Lower leg skin (tissue), 4 donors: ENCODE measurements at regions not wholly inside any gene's neighbourhood (a gene's known extent, or its start where the extent isn't known, plus 50 kb on each side); places are given as distances from the start of the nearest gene placed in this dataset.

ENCODE experiments used
- DNase-seq, 2 donors: peaks; one replicate each; pipeline ENCODE4 v3.0.0-alpha.2; 2019; ENCODE audit warnings: low spot score in 2 of 2
- H3K4me3 ChIP-seq: fragments of 200-600 bp; sonication (generic); 2 replicates; pipeline ENCODE4 v1.5.1; 2017; ENCODE audit warnings: mild to moderate bottlenecking, low read depth; ENCODE audit not compliant: poor library complexity, severe bottlenecking
- CTCF ChIP-seq, 3 donors: fragments of 450-650 bp; IDR thresholded peaks; one replicate each; pipeline ENCODE4 v1.5.1; 2016; ENCODE audit warnings: antibody characterized with exemption in 3 of 3, mild to moderate bottlenecking in 3 of 3, moderate library complexity in 2 of 3
- POLR2A ChIP-seq, 2 donors: fragments of 450-650 bp; IDR thresholded peaks; one replicate each; pipeline ENCODE4 v1.6.1; 2016 to 2017; ENCODE audit warnings: antibody characterized with exemption in 2 of 2, mild to moderate bottlenecking in 1 of 2, moderate library complexity in 1 of 2
- WGBS, 2 donors: methylation state at CpG; one replicate each; pipeline ENCODE4 v1.1.5; 2018; 5-methylcytosine and 5-hydroxymethylcytosine counted together
- intact Hi-C: fragments of 100-400 bp; cut with DNase I; formaldehyde crosslinking; loops from one replicate; pipeline ENCODE4 v1.15.0; 2023; ENCODE audit warnings: low total_unique reads

GRCh38 chr5:71895546-71895945, 176.5 kb downstream of the CARTPT start:
- TF ChIP-seq POLR2A (IDR thresholded peaks at IDR 0.05) (no peak), CTCF (IDR thresholded peaks at IDR 0.05) (no peak)
- no peak overlapping the region for H3K4me3 ChIP-seq
- no peak for DNase-seq
- WGBS, 2 donors = 47 to 61% methylated on average over 1 of the region's 1 CpG
- intact Hi-C loops = no loop called here

- DNase-seq = peak in 1 of 2 donors; percentile 55
- H3K4me3 ChIP-seq = no peak overlapping the region
- intact Hi-C loops = no loop called here
- TF ChIP-seq POLR2A (IDR thresholded peaks at IDR 0.05) (no peak), CTCF (IDR thresholded peaks at IDR 0.05) (no peak)
- WGBS, 2 donors = 59 to 66% methylated on average over 2 of the region's 2 CpGs
These were observed 180.8 kb downstream of the CARTPT start for GRCh38 chr5:71899865-71900342.

GRCh38 chr5:71903808-71904207, 184.7 kb downstream of the CARTPT start:
- H3K4me3 ChIP-seq = no peak overlapping the region
- intact Hi-C loops = no loop called here
- 60 to 63% methylated on average over 2 of the region's 2 CpGs for WGBS, 2 donors
- no peak for DNase-seq
- TF ChIP-seq CTCF (IDR thresholded peaks at IDR 0.05) (no peak), POLR2A (IDR thresholded peaks at IDR 0.05) (no peak)

- intact Hi-C loops = no loop called here
- TF ChIP-seq POLR2A (IDR thresholded peaks at IDR 0.05) (no peak), CTCF (IDR thresholded peaks at IDR 0.05) (no peak)
- no peak for DNase-seq
- no peak overlapping the region for H3K4me3 ChIP-seq
- WGBS, 2 donors = 89 to 95% methylated on average over 2 of the region's 2 CpGs
These were observed 185.8 kb downstream of the CARTPT start for GRCh38 chr5:71904852-71905251.

- 64 to 86% methylated on average over 1 of the region's 1 CpG for WGBS, 2 donors
- H3K4me3 ChIP-seq = no peak overlapping the region
- DNase-seq = no peak
- TF ChIP-seq POLR2A (IDR thresholded peaks at IDR 0.05) (no peak), CTCF (IDR thresholded peaks at IDR 0.05) (no peak)
- intact Hi-C loops = no loop called here
These were observed 187.0 kb downstream of the CARTPT start for GRCh38 chr5:71905834-71906711.
